Activated CD4-positive, alpha-beta T cell treated with anti-CD3 and anti-CD28 coated beads for 36 hours (primary cell): ENCODE measurements at regions not wholly inside any gene's neighbourhood (a gene's known extent, or its start where the extent isn't known, plus 50 kb on each side); places are given as distances from the start of the nearest gene placed in this dataset.

ENCODE experiments used
- ATAC-seq: fragments of 200-7000 bp; cut with Tn5 transposase; one replicate; pipeline ENCODE4 v1.10.0; 2021; ENCODE audit warnings: mild to moderate bottlenecking, moderate library complexity
- CTCF ChIA-PET: fragments of 350-600 bp; sonication (Branson Sonifier 250); formaldehyde crosslinking; loops from one replicate; lab custom pipeline; 2021; ENCODE audit warnings: antibody characterized with exemption; lab: Charles Lee
- POLR2A ChIA-PET: fragments of 350-600 bp; sonication (Branson Sonifier 250); formaldehyde crosslinking; loops from one replicate; lab custom pipeline; 2021; ENCODE audit warnings: antibody characterized with exemption, inconsistent platforms; lab: Charles Lee
- DNase-seq: peaks from one replicate; pipeline ENCODE4 v3.0.0-alpha.2; 2020
- H3K27ac Mint-ChIP-seq: one replicate; pipeline ENCODE4 v1.8.0; 2021; ENCODE audit warnings: mixed read lengths
- H3K27me3 Mint-ChIP-seq: one replicate; pipeline ENCODE4 v1.8.0; 2021; ENCODE audit warnings: mixed read lengths
- H3K36me3 Mint-ChIP-seq: one replicate; pipeline ENCODE4 v1.8.0; 2021; ENCODE audit warnings: low read depth, mixed read lengths
- H3K4me1 Mint-ChIP-seq: one replicate; pipeline ENCODE4 v1.8.0; 2021; ENCODE audit warnings: mixed read lengths
- H3K4me3 Mint-ChIP-seq: one replicate; pipeline ENCODE4 v1.8.0; 2021; ENCODE audit warnings: mild to moderate bottlenecking, moderate library complexity, mixed read lengths
- H3K9me3 Mint-ChIP-seq: one replicate; pipeline ENCODE4 v1.8.0; 2021; ENCODE audit warnings: low read depth, mixed read lengths
- intact Hi-C, 2 experiments: fragments of 100-400 bp; cut with DNase I in 1 of 2; cut with micrococcal nuclease in 1 of 2; formaldehyde crosslinking; loops; one replicate each; pipeline versions ENCODE4 v1.14.2 to v1.15.1; 2022 to 2024; cut with DNase I, micrococcal nuclease

DNA sequence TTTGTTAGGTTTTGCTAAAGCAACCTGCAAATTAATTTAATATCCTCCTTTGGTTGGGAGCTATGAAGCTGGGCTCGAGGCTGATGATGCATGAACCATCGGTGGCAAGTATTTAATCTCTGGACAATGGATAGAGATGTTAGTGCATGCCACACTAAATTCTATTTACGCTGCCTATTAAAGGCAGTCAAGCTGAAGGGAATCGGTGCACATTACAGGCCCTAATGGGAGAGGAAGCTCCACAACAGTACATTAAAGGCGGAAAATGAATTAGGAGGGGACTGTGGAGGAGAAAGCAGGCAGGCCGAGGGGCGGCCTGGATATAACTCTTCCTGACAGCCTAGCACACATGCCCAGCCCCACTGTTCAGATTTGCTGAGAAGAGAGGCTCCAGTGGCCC lies 132.4 kb upstream of the MAFB start:
- Mint-ChIP-seq H3K27ac (no peak overlapping the region), H3K27me3 (peaks cover 3% of the 10 kb centered on the region), H3K4me3 (no peak overlapping the region), H3K36me3 (no peaks in the 10 kb centered on the region), H3K9me3 (peaks cover 5% of the 10 kb centered on the region), H3K4me1 (no peaks in the 10 kb centered on the region)
- CTCF ChIA-PET = no interaction called here
- DNase-seq (no peak), ATAC-seq (no peak)
- intact Hi-C loops = no loop called here
- POLR2A ChIA-PET = no interaction called here

DNA sequence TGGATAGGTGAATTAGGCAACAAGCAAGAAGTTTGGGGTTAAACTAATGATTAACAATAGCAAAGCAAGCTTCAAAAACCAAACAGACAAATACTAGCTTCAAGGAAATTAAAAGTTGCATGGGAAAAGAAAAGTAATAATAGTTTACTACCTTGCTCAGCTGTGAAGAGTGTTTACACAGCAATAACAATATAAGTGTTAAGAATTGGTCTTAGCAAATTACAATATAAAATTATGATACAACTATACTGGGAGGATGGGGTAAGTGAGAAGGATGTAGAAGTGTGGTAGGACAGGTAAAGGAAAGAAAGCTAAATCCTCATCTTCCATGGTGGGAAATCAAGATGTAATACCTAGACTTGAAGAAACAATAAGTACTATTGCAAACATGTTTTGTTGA lies 137.7 kb upstream of the MAFB start:
- peaks cover 5% of the 10 kb centered on the region for H3K9me3 Mint-ChIP-seq
- H3K4me1 Mint-ChIP-seq = no peaks in the 10 kb centered on the region
- no peaks in the 10 kb centered on the region for H3K36me3 Mint-ChIP-seq
- intact Hi-C loops = no loop called here
- ATAC-seq (no peak), DNase-seq (no peak)
- no peak overlapping the region for H3K4me3 Mint-ChIP-seq
- H3K27ac Mint-ChIP-seq = no peak overlapping the region
- H3K27me3 Mint-ChIP-seq = peaks cover 3% of the 10 kb centered on the region
- ChIA-PET CTCF (interaction anchor here (0.7 kb wide), 1 partner anchor 190 kb away, joined by 3 read pairs; no protein-coding TSS in a partner anchor), POLR2A (no interaction called here)

DNA sequence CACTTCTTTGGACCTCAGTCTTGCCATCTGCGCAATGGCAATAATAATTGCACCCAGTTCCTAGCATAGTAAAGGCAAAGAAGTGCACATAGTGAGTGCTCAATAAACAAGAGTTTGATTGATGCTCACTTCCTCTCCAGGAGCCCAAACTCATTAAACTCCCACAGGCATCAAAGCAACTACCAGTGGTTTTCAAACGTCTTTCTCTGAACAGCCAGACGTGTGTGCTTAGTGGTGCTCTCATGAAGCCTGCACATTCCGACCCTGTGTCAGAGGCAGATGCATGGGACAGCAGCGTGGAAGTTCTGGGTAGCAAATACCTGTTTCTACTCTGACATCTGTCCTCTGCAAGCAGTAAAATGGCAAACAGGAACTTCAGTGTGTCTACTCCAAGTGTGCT lies 146.3 kb upstream of the MAFB start:
- no peaks in the 10 kb centered on the region for H3K4me1 Mint-ChIP-seq
- intact Hi-C loops = no loop called here
- H3K36me3 Mint-ChIP-seq = no peaks in the 10 kb centered on the region
- POLR2A ChIA-PET = no interaction called here
- DNase-seq (no peak), ATAC-seq (no peak)
- no peak overlapping the region for H3K4me3 Mint-ChIP-seq
- H3K27ac Mint-ChIP-seq = no peak overlapping the region
- CTCF ChIA-PET = no interaction called here
- peaks cover 4% of the 10 kb centered on the region for H3K9me3 Mint-ChIP-seq
- H3K27me3 Mint-ChIP-seq = peaks cover 4% of the 10 kb centered on the region

DNA sequence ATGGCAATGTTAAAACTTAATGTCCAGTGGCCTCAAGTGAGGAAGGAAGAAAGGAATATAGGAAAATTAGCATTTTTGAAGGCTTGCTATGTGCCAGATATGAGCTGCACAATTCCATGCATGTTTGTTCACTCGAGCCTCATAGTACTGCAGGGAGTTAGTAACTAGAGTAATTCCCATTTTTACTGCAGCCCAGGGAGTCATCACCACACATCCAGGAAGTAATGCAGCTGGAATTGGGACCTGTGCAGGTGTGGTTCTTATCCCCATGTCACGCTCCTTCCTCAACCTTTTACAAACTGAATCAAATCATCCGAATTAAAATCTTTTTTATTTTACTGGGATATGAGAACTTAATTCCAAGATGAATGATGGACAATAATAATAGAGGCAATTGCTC lies 149.5 kb upstream of the MAFB start:
- DNase-seq (no peak), ATAC-seq (no peak)
- no peaks in the 10 kb centered on the region for H3K36me3 Mint-ChIP-seq
- ChIA-PET CTCF (no interaction called here), POLR2A (interaction anchor here (0.6 kb wide), 1 partner anchor 1602 kb away, joined by 3 read pairs; no protein-coding TSS in a partner anchor)
- peaks cover 10% of the 10 kb centered on the region for H3K27me3 Mint-ChIP-seq
- no peak overlapping the region for H3K27ac Mint-ChIP-seq
- H3K9me3 Mint-ChIP-seq = peaks cover 4% of the 10 kb centered on the region
- intact Hi-C loops = no loop called here
- no peaks in the 10 kb centered on the region for H3K4me1 Mint-ChIP-seq
- H3K4me3 Mint-ChIP-seq = no peak overlapping the region

DNA sequence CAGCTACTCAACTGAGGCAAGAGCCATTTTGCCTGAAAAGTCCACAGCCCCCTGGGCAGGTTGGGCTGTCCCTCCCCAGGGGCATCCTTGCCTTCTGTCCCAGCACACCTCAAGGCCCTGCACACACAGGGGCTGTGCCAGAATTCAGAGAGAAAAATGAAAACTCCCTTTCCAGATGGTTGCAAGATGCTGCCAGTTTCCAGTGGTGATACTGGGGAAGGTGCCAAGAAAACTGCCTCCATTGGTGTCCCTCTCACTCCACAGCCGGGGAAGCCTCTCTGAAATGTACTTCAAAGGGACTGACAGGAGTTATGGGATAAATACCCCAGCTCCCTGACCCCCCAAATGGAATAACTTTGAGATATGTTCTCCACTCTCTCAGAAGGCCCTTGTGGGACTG lies 154.2 kb upstream of the MAFB start:
- H3K4me1 Mint-ChIP-seq = no peaks in the 10 kb centered on the region
- no peak overlapping the region for H3K27ac Mint-ChIP-seq
- H3K4me3 Mint-ChIP-seq = no peak overlapping the region
- ChIA-PET POLR2A (no interaction called here), CTCF (interaction anchor here (0.7 to 0.8 kb wide), 2 partner anchors 17 to 152 kb away, joined by 3 read pairs; no protein-coding TSS in a partner anchor)
- ATAC-seq (no peak), DNase-seq (no peak)
- H3K36me3 Mint-ChIP-seq = no peaks in the 10 kb centered on the region
- H3K9me3 Mint-ChIP-seq = no peaks in the 10 kb centered on the region
- peaks cover 6% of the 10 kb centered on the region for H3K27me3 Mint-ChIP-seq
- intact Hi-C loops = no loop called here

DNA sequence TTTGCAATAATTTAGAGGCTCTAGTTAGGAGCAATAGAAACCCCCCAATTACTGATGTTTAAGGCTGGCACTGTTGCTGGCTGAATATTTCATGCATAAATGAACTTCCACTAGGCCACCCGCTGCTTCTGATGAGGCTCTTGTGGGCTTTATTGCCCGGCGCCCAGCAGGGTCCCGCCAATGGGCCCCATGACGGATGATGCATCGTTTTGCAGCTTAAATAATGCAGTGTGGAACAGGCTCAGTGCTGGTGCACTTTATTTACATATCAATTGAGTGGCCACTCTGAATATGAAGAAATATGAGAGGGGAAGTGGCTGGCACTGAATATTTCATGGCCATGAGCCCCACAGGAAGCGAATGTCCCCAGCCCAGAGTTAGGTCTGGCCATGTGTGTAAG lies 155.3 kb upstream of the MAFB start:
- ChIA-PET CTCF (no interaction called here), POLR2A (no interaction called here)
- Mint-ChIP-seq H3K4me3 (no peak overlapping the region), H3K27me3 (peaks cover 6% of the 10 kb centered on the region), H3K4me1 (no peaks in the 10 kb centered on the region), H3K27ac (no peak overlapping the region), H3K9me3 (no peaks in the 10 kb centered on the region), H3K36me3 (no peaks in the 10 kb centered on the region)
- ATAC-seq (no peak), DNase-seq (no peak)
- intact Hi-C loops = no loop called here

DNA sequence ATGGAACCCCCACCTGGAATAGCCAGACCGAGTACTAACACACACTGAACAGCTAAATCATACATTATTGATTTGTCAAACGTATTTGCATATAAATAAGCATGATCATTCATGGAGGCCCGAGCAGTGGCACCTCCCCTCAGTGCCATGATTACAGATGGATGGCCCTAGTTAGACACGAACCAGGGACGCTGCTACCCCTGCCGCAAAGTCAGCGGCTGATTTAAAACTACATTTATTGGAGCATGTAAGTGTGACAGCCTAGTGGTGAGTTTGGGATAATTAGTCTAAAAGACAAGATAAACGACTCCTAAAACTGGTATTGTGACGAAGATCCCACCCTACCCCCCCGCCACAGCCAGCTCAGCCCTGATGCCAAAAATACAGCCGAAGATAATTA lies 159.1 kb upstream of the MAFB start:
- no peak for DNase-seq
- Mint-ChIP-seq H3K27me3 (no peaks in the 10 kb centered on the region), H3K4me3 (no peak overlapping the region), H3K27ac (no peak overlapping the region), H3K36me3 (no peaks in the 10 kb centered on the region), H3K4me1 (no peaks in the 10 kb centered on the region), H3K9me3 (no peaks in the 10 kb centered on the region)
- no peak for ATAC-seq
- CTCF ChIA-PET = interaction anchor here (0.7 kb wide), 1 partner anchor 51 kb away, joined by 3 read pairs; no protein-coding TSS in a partner anchor
- intact Hi-C loops = no loop called here
- POLR2A ChIA-PET = no interaction called here

DNA sequence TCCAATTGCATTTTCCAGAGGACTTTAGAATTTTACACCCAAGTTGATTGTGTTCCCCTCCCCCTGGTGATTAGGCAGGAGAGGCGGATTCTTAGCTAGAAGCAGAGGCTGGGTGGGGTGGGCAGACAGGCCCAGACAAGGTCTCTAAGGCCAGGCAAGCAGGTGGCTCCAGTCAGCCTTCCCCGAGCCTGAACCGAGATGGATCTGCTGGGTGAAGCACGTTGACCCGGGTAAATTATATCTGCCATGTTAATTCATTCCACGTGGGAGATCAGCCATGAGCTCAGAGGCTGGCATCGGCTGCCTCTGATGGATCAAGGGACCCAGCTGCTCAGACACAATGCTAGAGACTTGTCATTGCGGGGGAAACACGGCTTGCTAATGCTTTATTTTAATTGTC lies 159.5 kb upstream of the MAFB start:
- H3K4me3 Mint-ChIP-seq = no peak overlapping the region
- no peak overlapping the region for H3K27ac Mint-ChIP-seq

DNA sequence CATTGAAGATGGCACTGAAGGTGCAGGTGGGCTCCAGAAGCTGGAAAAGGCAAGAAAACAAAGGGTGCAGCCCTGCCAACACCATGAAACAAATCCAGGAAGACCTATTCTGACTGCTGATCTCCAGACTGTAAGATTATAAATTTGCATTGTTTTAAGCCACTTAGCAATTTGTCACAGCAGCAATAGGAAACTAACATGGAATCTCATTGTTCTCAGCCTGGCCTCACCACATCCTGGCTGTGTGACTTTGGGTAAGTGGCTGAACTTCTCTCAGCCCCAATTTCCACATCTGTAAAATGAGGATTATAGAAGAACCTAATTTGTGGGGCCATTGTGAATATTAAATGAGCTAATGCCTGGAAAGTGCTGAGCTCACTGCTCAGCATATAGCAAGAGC lies 160.4 kb upstream of the MAFB start:
- H3K27ac Mint-ChIP-seq = no peak overlapping the region

More for the DNA sequence above, 159.5 kb upstream of the MAFB start:
- DNase-seq = no peak
- H3K9me3 Mint-ChIP-seq = no peaks in the 10 kb centered on the region
- ChIA-PET POLR2A (no interaction called here), CTCF (no interaction called here)
- H3K27me3 Mint-ChIP-seq = no peaks in the 10 kb centered on the region
- no peaks in the 10 kb centered on the region for H3K36me3 Mint-ChIP-seq
- intact Hi-C loops = no loop called here
- no peak for ATAC-seq
- no peaks in the 10 kb centered on the region for H3K4me1 Mint-ChIP-seq

DNA sequence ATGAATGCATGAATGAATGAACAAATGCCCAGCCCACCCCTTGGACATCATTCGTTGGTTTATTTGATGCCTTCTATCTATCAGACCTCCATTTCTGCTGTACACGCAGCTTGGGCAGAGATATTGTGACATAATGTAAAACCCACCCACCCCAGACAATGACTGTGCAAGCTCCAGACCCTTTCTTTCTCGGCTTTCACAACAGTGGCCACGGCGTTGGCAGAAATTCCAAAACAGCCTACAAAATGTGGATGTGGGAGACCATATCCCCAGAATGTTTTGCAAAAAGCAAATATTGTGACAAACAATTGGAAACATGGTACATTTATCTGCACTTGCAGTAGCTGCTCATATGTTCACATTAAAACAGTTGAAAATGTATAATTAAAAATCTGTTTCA lies 162.0 kb upstream of the MAFB start:
- Mint-ChIP-seq H3K4me3 (no peak overlapping the region), H3K9me3 (no peaks in the 10 kb centered on the region), H3K4me1 (no peaks in the 10 kb centered on the region), H3K27ac (no peak overlapping the region), H3K36me3 (no peaks in the 10 kb centered on the region), H3K27me3 (no peaks in the 10 kb centered on the region)
- intact Hi-C loops = no loop called here
- POLR2A ChIA-PET = no interaction called here
- CTCF ChIA-PET = no interaction called here
- ATAC-seq (no peak), DNase-seq (no peak)

More for the DNA sequence above, 160.4 kb upstream of the MAFB start:
- ATAC-seq (no peak), DNase-seq (no peak)
- H3K4me3 Mint-ChIP-seq = no peak overlapping the region
- intact Hi-C loops = no loop called here
- ChIA-PET POLR2A (no interaction called here), CTCF (no interaction called here)
- no peaks in the 10 kb centered on the region for H3K27me3 Mint-ChIP-seq
- H3K36me3 Mint-ChIP-seq = no peaks in the 10 kb centered on the region
- H3K9me3 Mint-ChIP-seq = no peaks in the 10 kb centered on the region
- no peaks in the 10 kb centered on the region for H3K4me1 Mint-ChIP-seq

DNA sequence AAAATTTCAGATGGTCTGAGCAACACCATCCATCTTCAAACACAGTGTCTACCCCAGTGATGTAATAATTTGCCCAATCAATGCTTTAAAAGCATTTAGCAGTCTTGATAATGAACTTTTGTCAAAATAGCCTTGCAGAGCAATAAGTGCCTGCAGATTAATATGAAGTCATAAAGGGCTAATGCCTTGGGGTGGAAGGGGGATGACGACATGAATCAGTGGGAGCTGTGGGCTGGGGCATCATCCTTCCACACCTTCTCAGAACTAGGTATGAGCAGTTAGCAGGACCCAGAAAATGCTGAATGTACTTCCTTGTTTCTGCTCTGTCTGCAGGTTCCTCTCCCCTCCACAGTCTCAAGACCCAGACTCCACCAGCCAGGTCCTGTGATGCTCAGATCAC lies 166.2 kb upstream of the MAFB start:
- DNase-seq (no peak), ATAC-seq (no peak)
- ChIA-PET CTCF (interaction anchor here (1.5 kb wide), 1 partner anchor 114 kb away, joined by 4 read pairs; no protein-coding TSS in a partner anchor), POLR2A (interaction anchor here (0.6 kb wide), 1 partner anchor 120 kb away, joined by 3 read pairs; no protein-coding TSS in a partner anchor)
- no peak overlapping the region for H3K4me3 Mint-ChIP-seq
- H3K27me3 Mint-ChIP-seq = no peaks in the 10 kb centered on the region
- no peaks in the 10 kb centered on the region for H3K9me3 Mint-ChIP-seq
- intact Hi-C loops = no loop called here
- no peaks in the 10 kb centered on the region for H3K4me1 Mint-ChIP-seq
- no peaks in the 10 kb centered on the region for H3K36me3 Mint-ChIP-seq
- H3K27ac Mint-ChIP-seq = no peak overlapping the region

DNA sequence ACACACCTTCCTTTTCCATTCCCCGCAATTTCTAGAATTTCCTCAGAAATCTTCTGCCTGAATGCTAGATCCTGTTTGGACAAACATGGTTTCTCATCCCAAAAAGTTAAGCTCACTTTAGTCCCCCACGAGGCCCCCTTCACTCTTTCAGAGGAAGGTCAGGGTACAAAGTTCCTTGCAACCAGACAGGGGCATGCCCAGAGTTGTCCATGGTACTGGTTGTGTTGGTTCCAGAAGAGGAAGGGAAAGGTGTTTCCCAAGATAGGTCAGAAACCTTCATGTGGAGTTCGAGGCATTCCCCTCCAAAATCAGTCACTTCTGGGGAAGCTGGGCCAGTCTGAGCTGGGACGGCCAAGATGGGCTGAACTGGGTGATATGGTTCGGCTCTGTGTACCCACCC lies 167.6 kb upstream of the MAFB start:
- no peaks in the 10 kb centered on the region for H3K9me3 Mint-ChIP-seq
- no peaks in the 10 kb centered on the region for H3K4me1 Mint-ChIP-seq
- no peak for ATAC-seq
- no peaks in the 10 kb centered on the region for H3K36me3 Mint-ChIP-seq
- H3K27ac Mint-ChIP-seq = no peak overlapping the region
- no peak for DNase-seq
- H3K27me3 Mint-ChIP-seq = no peaks in the 10 kb centered on the region
- CTCF ChIA-PET = interaction anchor here (1.5 kb wide), 1 partner anchor 115 kb away, joined by 4 read pairs; no protein-coding TSS in a partner anchor
- no peak overlapping the region for H3K4me3 Mint-ChIP-seq
- intact Hi-C loops = no loop called here
- POLR2A ChIA-PET = no interaction called here
